Stimulated activated naive CD8-positive, alpha-beta T cell treated with anti-CD3 and anti-CD28 coated beads, Interleukin-15, Interleukin-2, amounts not matched to agents 100 ng/mL and 50 ng/mL, for 24 hours (primary cell): ENCODE measurements at regions not wholly inside any gene's neighbourhood (a gene's known extent, or its start where the extent isn't known, plus 50 kb on each side); places are given as distances from the start of the nearest gene placed in this dataset.

Source experiments
- H3K27ac Mint-ChIP-seq: one replicate; pipeline ENCODE4 v1.8.0; 2021; ENCODE audit warnings: mild to moderate bottlenecking, mixed read lengths
- H3K27me3 Mint-ChIP-seq: one replicate; pipeline ENCODE4 v1.8.0; 2021; ENCODE audit warnings: mixed read lengths
- H3K36me3 Mint-ChIP-seq: one replicate; pipeline ENCODE4 v1.8.0; 2021; ENCODE audit warnings: low read depth, mixed read lengths
- H3K4me1 Mint-ChIP-seq: one replicate; pipeline ENCODE4 v1.8.0; 2021; ENCODE audit warnings: low read depth, mixed read lengths
- H3K4me3 Mint-ChIP-seq: one replicate; pipeline ENCODE4 v1.8.0; 2021; ENCODE audit warnings: mild to moderate bottlenecking, mixed read lengths
- H3K9me3 Mint-ChIP-seq: one replicate; pipeline ENCODE4 v1.8.0; 2021; ENCODE audit warnings: mixed read lengths

DNA sequence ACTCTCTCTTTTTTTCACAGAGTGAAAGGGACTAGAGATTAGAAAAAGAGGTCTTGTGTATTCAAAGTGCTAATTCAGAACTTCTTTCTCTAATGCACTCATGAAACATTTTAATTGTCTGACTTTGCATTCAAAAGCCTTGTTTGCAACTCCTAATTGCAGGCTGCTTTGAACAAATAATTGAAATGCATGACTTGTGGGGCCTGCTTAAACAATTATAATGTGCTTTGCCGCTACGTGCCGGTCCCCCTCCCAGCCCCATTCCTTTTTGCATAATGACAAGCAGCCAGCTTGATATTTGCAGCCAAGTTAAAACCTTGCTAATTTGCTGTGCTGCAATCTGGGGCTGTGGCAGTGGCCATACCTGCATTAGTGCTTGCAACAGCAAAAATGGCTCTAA is 114.5 kb downstream of the FOXB1 start:
- peaks cover 9% of the 10 kb centered on the region for H3K27me3 Mint-ChIP-seq
- H3K36me3 Mint-ChIP-seq: no peaks in the 10 kb centered on the region
- peaks cover 35% of the 10 kb centered on the region for H3K4me1 Mint-ChIP-seq

DNA sequence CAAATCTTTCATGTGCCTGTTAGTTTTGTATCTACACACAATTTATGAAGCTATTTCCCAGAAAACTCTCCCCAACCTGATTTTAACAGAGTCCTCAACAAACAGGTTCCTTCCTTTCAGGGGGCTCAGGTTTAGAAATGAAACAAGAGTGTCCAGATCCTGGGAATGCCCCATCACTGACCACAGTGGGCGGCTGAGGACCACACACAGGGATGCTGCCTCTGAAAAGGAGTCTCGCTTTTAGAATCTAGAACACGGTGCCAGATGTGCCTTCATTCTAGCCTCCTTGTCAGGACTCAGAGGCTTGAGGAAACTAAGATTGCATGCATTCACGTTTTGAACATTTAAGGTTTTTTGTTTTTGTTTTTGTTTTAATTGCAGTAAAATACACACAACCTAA is 115.0 kb downstream of the FOXB1 start:
- H3K4me1 Mint-ChIP-seq: peaks cover 33% of the 10 kb centered on the region
- no peaks in the 10 kb centered on the region for H3K9me3 Mint-ChIP-seq
- no peak overlapping the region for H3K4me3 Mint-ChIP-seq
- H3K27ac Mint-ChIP-seq: no peak overlapping the region
- H3K36me3 Mint-ChIP-seq: no peaks in the 10 kb centered on the region
- peaks cover 9% of the 10 kb centered on the region for H3K27me3 Mint-ChIP-seq

More for the DNA sequence above, 114.5 kb downstream of the FOXB1 start:
- Mint-ChIP-seq H3K27ac (no peak overlapping the region), H3K9me3 (no peaks in the 10 kb centered on the region), H3K4me3 (no peak overlapping the region)

DNA sequence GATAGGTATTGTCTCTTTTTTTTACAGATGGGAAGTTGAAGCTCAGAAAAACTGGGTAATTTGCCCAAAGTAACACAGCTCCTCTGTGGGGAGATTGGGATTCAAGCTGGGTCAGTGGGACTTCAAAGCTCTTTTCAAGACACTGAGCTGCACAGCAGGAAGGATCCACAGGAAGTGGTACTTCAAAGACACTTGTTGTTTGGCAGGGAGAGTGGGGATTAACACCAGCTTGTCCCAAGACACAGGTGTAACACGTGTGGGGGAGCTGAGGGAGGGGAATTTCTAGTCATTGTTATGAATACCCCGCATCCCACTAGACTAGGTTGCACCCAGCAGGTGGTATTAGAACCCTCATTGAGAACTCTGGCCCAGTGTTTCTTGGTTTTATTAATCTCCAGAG is 116.0 kb downstream of the FOXB1 start:
- Mint-ChIP-seq H3K4me1 (peaks cover 26% of the 10 kb centered on the region), H3K27ac (no peak overlapping the region), H3K27me3 (peaks cover 6% of the 10 kb centered on the region), H3K4me3 (no peak overlapping the region), H3K9me3 (no peaks in the 10 kb centered on the region), H3K36me3 (no peaks in the 10 kb centered on the region)

DNA sequence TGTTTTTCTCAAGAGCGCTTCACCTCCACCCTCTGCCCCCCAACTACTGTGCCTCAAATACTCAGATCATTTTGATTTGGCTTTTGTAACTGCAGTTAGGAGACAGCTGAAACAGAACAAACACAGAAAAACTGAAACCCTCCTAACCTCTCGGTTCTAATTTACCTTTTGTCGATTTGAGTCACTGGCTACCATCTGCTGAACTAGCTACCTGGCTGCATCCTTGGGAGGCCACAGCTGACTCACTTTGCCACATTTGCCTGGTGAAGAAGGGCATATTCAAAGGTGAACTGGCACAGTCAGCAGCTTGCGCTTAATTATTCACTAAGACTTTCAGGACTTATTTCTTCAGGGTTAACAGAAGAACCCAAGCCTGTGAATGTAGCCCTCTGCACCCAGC is 117.7 kb downstream of the FOXB1 start:
- Mint-ChIP-seq H3K27me3 (peaks cover 5% of the 10 kb centered on the region), H3K36me3 (no peaks in the 10 kb centered on the region), H3K4me3 (no peak overlapping the region), H3K4me1 (peaks cover 19% of the 10 kb centered on the region), H3K27ac (peak overlapping the region; percentile 9), H3K9me3 (no peaks in the 10 kb centered on the region)

DNA sequence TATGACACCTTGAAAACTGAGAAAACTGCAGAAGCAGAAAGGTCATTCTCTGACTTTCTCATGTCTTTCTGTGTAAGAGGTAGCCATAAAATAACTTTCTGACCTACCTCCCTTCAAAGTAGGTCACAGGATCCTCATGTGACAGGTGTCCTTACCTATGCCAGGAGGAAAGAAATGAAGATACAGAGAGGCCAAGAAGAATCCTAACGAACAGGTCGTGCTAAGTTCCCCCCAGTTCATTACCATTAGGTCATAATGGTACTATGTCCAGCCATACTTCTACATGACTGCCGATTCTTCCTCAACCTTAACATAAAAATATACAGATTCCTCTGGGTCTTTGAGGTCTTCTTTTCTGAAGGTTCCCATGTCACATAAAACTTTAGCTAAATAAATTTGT is 118.6 kb downstream of the FOXB1 start:
- Mint-ChIP-seq H3K4me1 (peaks cover 27% of the 10 kb centered on the region), H3K36me3 (no peaks in the 10 kb centered on the region)

DNA sequence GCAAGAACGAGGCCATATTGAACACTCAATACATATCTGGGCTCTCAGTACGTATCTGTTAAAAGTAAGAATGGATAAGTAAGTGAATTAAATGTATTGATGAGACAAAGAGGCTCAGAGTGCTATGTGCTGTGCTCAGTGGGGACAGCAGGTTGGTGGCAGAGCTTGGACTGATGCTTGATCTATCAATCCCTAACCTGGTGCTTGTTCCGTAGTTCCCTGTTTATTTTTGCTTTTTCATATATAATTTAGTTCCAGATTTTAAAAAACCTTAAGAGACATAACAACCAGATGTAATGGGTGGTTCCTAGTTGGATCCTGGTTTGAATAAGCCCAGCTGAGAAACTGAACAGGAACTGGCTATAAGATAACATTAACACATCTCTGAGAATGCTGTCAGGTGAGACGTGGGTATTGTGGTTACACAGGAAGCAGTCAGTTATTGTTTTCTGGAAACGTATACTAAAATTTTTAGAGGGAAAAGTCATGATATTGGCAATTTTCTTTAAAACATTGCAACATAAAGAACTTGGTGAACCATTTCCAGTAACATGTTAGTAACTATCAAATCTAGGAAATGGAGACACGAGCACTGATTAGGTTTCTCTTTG is 120.5 kb downstream of the FOXB1 start:
- H3K9me3 Mint-ChIP-seq: no peaks in the 10 kb centered on the region
- H3K4me1 Mint-ChIP-seq: peaks cover 34% of the 10 kb centered on the region
- H3K4me3 Mint-ChIP-seq: no peak overlapping the region
- H3K27ac Mint-ChIP-seq: no peak overlapping the region
- no peaks in the 10 kb centered on the region for H3K36me3 Mint-ChIP-seq
- no peaks in the 10 kb centered on the region for H3K27me3 Mint-ChIP-seq

More for the DNA sequence above, 118.6 kb downstream of the FOXB1 start:
- Mint-ChIP-seq H3K4me3 (no peak overlapping the region), H3K9me3 (no peaks in the 10 kb centered on the region), H3K27ac (no peak overlapping the region), H3K27me3 (peaks cover 5% of the 10 kb centered on the region)

DNA sequence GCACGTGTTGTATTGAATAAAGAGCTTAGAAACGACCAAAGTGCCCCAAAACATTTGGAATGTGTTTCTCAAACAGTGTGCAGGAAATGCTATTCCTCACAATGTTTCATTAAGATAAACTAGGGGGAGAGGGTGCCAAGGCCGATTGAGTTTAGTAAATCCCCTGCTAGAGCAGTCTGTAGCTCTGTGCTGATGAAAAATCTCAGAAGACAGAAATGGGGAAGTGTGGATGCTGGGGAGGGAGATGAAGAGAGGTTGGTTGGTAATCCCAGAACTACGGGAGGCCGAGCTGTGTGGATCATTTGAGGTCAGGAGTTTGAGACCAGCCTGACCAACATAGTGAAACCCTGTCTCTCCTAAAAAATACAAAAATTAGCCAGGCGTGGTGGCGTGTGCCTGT is 121.2 kb downstream of the FOXB1 start:
- Mint-ChIP-seq H3K4me1 (peaks cover 34% of the 10 kb centered on the region), H3K9me3 (no peaks in the 10 kb centered on the region), H3K36me3 (no peaks in the 10 kb centered on the region), H3K27ac (no peak overlapping the region), H3K4me3 (no peak overlapping the region), H3K27me3 (no peaks in the 10 kb centered on the region)

DNA sequence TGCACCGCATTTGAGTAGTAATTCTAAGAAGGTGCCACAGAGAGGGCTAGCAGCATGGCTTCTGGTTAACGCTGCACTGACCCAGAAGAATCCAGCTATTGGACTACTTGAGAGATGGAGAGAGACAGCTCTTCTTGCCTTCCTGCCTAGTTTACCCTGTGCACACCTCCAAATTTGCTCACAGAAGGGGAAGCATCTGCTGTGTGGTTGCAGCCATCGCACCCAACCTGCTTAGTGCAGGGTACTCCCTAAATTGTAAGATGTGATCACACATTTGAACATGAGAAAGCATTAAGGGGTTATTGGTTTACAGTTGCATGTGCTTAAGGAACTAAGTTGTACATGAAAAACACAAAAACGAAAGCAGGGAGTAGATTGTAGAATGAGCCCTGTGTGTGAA is 122.1 kb downstream of the FOXB1 start:
- H3K27me3 Mint-ChIP-seq: no peaks in the 10 kb centered on the region
- peaks cover 34% of the 10 kb centered on the region for H3K4me1 Mint-ChIP-seq
- no peaks in the 10 kb centered on the region for H3K9me3 Mint-ChIP-seq
- H3K36me3 Mint-ChIP-seq: no peaks in the 10 kb centered on the region
- H3K4me3 Mint-ChIP-seq: no peak overlapping the region
- H3K27ac Mint-ChIP-seq: no peak overlapping the region

DNA sequence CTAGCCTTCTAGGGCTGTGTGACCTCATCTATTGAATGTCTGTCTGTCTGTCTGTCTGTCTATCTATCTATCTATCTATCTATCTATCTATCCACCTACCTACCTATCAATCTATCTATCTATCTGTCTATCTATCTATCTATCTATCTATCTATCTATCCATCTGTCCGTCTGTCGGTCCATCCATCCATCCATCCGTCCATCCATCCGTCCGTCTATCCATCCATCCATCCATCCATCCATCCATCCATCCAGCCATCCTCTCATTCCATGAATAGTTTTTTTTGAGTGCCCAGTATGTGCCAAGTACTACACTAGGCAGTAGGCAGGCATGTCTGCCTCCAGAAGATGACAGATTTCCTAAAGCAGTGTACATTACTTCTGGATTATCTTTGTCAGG is 122.5 kb downstream of the FOXB1 start:
- Mint-ChIP-seq H3K27me3 (no peaks in the 10 kb centered on the region), H3K9me3 (no peaks in the 10 kb centered on the region), H3K36me3 (no peaks in the 10 kb centered on the region), H3K4me3 (peak overlapping the region; percentile 71), H3K4me1 (peaks cover 32% of the 10 kb centered on the region), H3K27ac (peak overlapping the region; percentile 78)

DNA sequence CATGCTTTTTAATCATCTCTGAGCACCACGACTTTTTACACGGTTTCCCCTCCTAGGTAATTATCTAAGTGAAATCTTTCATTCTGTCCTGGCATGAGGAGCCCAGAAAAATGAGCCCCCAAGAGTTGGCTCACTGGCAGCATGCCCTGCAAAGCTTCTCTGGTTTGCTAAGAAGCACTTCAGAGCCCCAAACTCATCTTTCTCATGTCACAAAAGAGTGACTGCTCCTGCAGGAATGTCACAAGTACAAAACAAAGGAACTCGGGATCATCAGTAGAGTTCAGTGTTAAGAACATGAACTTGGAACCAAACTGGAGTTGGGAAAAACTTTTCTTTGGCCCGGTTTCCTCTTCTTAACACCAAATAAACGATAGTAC is 123.9 kb downstream of the FOXB1 start:
- H3K4me1 Mint-ChIP-seq: peaks cover 25% of the 10 kb centered on the region
- H3K27me3 Mint-ChIP-seq: no peaks in the 10 kb centered on the region
- H3K27ac Mint-ChIP-seq: peak overlapping the region; percentile 78
- peak overlapping the region; percentile 71 for H3K4me3 Mint-ChIP-seq
- H3K9me3 Mint-ChIP-seq: no peaks in the 10 kb centered on the region
- no peaks in the 10 kb centered on the region for H3K36me3 Mint-ChIP-seq

DNA sequence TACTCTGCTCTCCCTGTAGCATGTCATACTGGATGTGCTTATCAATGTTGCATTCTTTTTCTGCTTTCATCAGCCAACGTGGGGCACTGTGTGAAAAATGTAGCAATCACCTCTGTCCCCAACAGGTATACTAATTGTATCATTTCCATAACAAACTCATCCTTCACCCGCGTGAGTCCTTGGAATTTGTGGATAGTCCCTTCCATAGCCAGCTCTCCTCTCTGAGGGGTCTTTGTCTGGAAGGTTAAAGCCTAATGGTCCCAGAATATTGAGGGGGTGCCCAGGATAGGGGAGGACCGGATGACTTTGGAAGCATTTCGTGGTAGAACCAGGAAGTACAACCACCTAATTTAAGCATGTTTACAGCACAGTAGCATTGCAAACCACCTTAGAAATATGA is 124.6 kb downstream of the FOXB1 start:
- H3K4me3 Mint-ChIP-seq: no peak overlapping the region
- peaks cover 25% of the 10 kb centered on the region for H3K4me1 Mint-ChIP-seq
- H3K36me3 Mint-ChIP-seq: no peaks in the 10 kb centered on the region
- no peaks in the 10 kb centered on the region for H3K9me3 Mint-ChIP-seq
- peak overlapping the region; percentile 78 for H3K27ac Mint-ChIP-seq
- no peaks in the 10 kb centered on the region for H3K27me3 Mint-ChIP-seq

DNA sequence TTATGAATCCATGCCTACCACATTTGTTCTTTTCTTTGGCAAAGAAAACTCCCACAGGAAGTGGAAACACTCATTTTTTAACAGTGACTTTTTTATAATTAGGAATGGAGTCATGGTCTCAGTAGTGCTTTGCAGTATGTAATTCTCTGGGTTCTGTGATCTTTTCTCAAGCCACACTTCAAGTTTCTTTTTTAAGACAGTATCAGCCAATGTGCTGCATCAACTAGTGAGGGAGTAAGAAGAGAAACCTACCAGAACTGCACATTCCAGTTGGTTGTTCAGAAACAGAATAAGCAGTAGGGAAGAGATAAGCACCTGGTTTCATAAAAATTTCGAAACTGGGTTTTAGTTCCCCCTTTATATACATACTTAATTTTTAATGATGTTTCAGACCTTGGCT is 126.3 kb downstream of the FOXB1 start:
- no peak overlapping the region for H3K27ac Mint-ChIP-seq
- H3K27me3 Mint-ChIP-seq: no peaks in the 10 kb centered on the region
- H3K4me1 Mint-ChIP-seq: peaks cover 25% of the 10 kb centered on the region
- no peaks in the 10 kb centered on the region for H3K9me3 Mint-ChIP-seq
- H3K4me3 Mint-ChIP-seq: no peak overlapping the region
- H3K36me3 Mint-ChIP-seq: no peaks in the 10 kb centered on the region

DNA sequence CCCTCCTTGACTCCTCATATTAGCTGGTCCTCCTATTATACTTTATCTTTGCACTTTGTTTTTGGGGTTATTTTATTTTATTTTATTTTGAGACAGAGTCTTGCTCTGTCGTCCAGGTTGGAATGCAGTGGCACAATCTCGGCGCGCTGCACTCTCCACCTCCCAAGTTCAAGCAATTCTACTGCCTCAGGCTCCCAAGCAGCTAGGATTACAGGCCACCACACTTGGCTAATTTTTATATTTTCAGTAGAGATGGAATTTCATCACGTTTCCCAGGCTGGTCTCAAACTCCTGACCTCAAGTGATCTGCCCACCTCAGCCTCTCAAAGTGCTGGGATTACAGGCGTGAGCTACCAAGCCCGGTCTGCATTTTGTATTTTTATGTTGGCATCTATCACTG is 126.7 kb downstream of the FOXB1 start:
- Mint-ChIP-seq H3K4me1 (peaks cover 25% of the 10 kb centered on the region), H3K27me3 (no peaks in the 10 kb centered on the region), H3K4me3 (no peak overlapping the region), H3K9me3 (no peaks in the 10 kb centered on the region), H3K27ac (no peak overlapping the region), H3K36me3 (no peaks in the 10 kb centered on the region)

DNA sequence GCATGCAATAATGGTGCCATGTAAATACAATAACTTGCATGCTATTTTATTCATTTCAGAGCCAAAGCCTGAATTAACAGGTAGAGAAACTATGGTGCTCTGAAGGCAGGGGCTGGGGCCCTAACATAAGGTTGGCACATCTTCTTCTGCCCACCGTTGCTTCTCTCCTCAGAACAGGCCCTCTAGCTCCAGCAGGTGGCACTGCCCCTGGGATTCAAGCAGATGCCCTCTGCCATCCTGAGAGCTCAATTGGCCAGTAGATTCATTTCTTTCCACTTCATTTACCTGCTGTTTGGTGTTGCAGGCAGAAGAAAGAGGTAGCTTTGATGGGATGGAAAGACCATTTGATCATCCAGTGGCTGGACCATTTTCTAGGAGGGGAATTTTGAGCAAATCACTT is 130.5 kb downstream of the FOXB1 start:
- peaks cover 15% of the 10 kb centered on the region for H3K27me3 Mint-ChIP-seq
- H3K4me1 Mint-ChIP-seq: no peaks in the 10 kb centered on the region

DNA sequence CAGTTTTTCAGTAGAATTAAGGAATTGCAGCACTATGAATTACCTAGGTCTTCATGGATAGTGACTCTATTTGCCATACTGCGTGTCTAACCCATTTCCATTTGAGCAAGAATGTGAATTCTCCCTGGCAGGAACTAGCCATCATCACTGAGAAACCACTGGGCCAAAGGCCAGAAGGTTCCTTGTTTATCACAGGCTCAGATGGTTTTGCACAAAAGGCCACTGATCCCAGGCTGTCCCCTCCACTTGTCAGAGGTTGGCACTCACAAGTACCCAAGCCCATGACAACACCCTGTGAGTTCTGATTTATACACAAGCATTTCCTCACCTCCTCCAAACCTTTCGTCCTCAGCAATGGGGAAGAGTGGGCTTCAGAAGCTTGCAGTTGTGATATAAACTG is 131.8 kb downstream of the FOXB1 start:
- no peaks in the 10 kb centered on the region for H3K36me3 Mint-ChIP-seq
- H3K4me1 Mint-ChIP-seq: no peaks in the 10 kb centered on the region
- H3K27me3 Mint-ChIP-seq: peaks cover 26% of the 10 kb centered on the region
- H3K27ac Mint-ChIP-seq: no peak overlapping the region
- H3K4me3 Mint-ChIP-seq: no peak overlapping the region
- H3K9me3 Mint-ChIP-seq: no peaks in the 10 kb centered on the region

More for the DNA sequence above, 130.5 kb downstream of the FOXB1 start:
- H3K27ac Mint-ChIP-seq: no peak overlapping the region
- H3K4me3 Mint-ChIP-seq: no peak overlapping the region
- no peaks in the 10 kb centered on the region for H3K9me3 Mint-ChIP-seq
- H3K36me3 Mint-ChIP-seq: no peaks in the 10 kb centered on the region

DNA sequence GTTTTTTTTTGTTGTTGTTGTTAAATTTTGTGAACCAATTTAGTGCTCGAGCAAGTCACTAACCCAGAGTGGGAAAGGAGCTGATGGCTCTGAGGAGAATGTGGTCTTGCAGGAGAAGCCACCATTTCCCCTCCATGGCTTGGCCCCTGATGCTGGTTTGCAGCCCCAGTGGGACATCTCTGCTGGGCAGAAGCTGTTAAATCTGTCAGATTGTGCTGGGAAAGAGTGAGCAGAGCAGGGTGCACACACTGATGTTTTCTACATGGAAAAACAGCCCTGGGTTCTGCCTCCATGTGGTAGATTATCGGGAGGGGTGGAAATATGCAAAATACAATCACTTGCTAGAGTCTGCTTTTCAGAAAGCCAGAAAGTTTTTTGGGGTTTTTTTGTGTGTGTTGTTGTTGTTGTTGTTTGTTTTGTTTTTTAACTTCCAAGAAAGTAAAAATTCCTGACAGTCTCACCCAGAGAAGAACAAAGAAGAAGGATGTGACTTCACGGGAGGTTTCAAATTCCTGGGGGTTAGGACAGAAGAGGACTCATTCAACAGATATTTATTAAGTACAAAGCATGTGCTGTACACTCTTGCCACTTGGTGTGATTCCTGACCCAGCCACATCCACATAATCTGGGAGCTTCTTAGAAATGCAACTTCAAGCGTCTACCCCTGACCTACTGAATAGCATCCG is 133.7 kb downstream of the FOXB1 start:
- Mint-ChIP-seq H3K36me3 (no peaks in the 10 kb centered on the region), H3K4me1 (no peaks in the 10 kb centered on the region), H3K4me3 (no peak overlapping the region), H3K27me3 (peaks cover 39% of the 10 kb centered on the region), H3K9me3 (no peaks in the 10 kb centered on the region), H3K27ac (no peak overlapping the region)
